ENCODE measurements at regions not wholly inside any gene's neighbourhood (a gene's known extent, or its start where the extent isn't known, plus 50 kb on each side); places are given as distances from the start of the nearest gene placed in this dataset.

GRCh38 chr2:49858657-49859056 is 704.3 kb upstream of the FSHR start:
- Mint-ChIP-seq H3K9me3 (ENCODE audit: unreplicated experiment) (no peaks in the 10 kb centered on the region), H3K27me3 (ENCODE audit: insufficient read depth, unreplicated experiment) (peaks cover 5% of the 10 kb centered on the region), H3K4me1 (ENCODE audit: low read depth, unreplicated experiment) (no peaks in the 10 kb centered on the region), H3K36me3 (ENCODE audit: insufficient read depth, unreplicated experiment) (no peaks in the 10 kb centered on the region), H3K27ac (ENCODE audit: unreplicated experiment) (no peak overlapping the region), H3K4me3 (ENCODE audit: unreplicated experiment) (no peak overlapping the region)
- Histone ChIP-seq H3K4me3 (ENCODE audit: low read depth, low read length) (no peak overlapping the region), H3K4me1 (no peaks in the 10 kb centered on the region), H3K9me3 (no peaks in the 10 kb centered on the region), H3K27me3 (replicated peaks; ENCODE audit: control insufficient read depth, insufficient read depth, low read length) (no peaks in the 10 kb centered on the region), H3K36me3 (ENCODE audit: control insufficient read depth, insufficient read depth, low read length) (no peaks in the 10 kb centered on the region)
- no peak for TF ChIP-seq CTCF (IDR thresholded peaks at IDR 0.05; ENCODE audit: insufficient read depth in 1 of 2, low read depth in 1 of 2, low read length in 1 of 2, severe bottlenecking in 1 of 2, unreplicated experiment in 1 of 2)
- no TSS peak for BruUV-seq (replicated peaks)
- ChIA-PET POLR2A (no interaction called here), CTCF (no interaction called here)
- intact Hi-C loops (cut with micrococcal nuclease; ENCODE audit: unreplicated experiment): no loop called here
- DNase-seq: no peak

- Mint-ChIP-seq H3K27me3 (ENCODE audit: insufficient read depth, unreplicated experiment) (peaks cover 5% of the 10 kb centered on the region), H3K36me3 (ENCODE audit: insufficient read depth, unreplicated experiment) (no peaks in the 10 kb centered on the region), H3K4me3 (ENCODE audit: unreplicated experiment) (no peak overlapping the region), H3K27ac (ENCODE audit: unreplicated experiment) (no peak overlapping the region), H3K9me3 (ENCODE audit: unreplicated experiment) (no peaks in the 10 kb centered on the region), H3K4me1 (ENCODE audit: low read depth, unreplicated experiment) (no peaks in the 10 kb centered on the region)
- ChIA-PET POLR2A (no interaction called here), CTCF (no interaction called here)
- no peaks in the 10 kb centered on the region for H3K4me1 ChIP-seq
- intact Hi-C loops (cut with micrococcal nuclease; ENCODE audit: unreplicated experiment): no loop called here
- BruUV-seq (replicated peaks): no TSS peak
- H3K36me3 ChIP-seq (ENCODE audit: control insufficient read depth, insufficient read depth, low read length): no peaks in the 10 kb centered on the region
- no peak for TF ChIP-seq CTCF (IDR thresholded peaks at IDR 0.05; ENCODE audit: insufficient read depth in 1 of 2, low read depth in 1 of 2, low read length in 1 of 2, severe bottlenecking in 1 of 2, unreplicated experiment in 1 of 2)
- no peaks in the 10 kb centered on the region for H3K9me3 ChIP-seq
- DNase-seq: no peak
- H3K27me3 ChIP-seq (replicated peaks; ENCODE audit: control insufficient read depth, insufficient read depth, low read length): no peaks in the 10 kb centered on the region
- H3K4me3 ChIP-seq (ENCODE audit: low read depth, low read length): no peak overlapping the region
Observed at GRCh38 chr2:49858113-49858490, 703.8 kb upstream of the FSHR start.

GRCh38 chr2:49857371-49858112 is 703.2 kb upstream of the FSHR start:
- DNase-seq: no peak
- Histone ChIP-seq H3K4me3 (ENCODE audit: low read depth, low read length) (no peak overlapping the region), H3K9me3 (no peaks in the 10 kb centered on the region), H3K36me3 (ENCODE audit: control insufficient read depth, insufficient read depth, low read length) (no peaks in the 10 kb centered on the region), H3K4me1 (no peaks in the 10 kb centered on the region), H3K27me3 (replicated peaks; ENCODE audit: control insufficient read depth, insufficient read depth, low read length) (no peaks in the 10 kb centered on the region)
- H3K4me1 Mint-ChIP-seq (ENCODE audit: low read depth, unreplicated experiment): no peaks in the 10 kb centered on the region
- H3K27me3 Mint-ChIP-seq (ENCODE audit: insufficient read depth, unreplicated experiment): peaks cover 5% of the 10 kb centered on the region
- no peaks in the 10 kb centered on the region for H3K9me3 Mint-ChIP-seq (ENCODE audit: unreplicated experiment)
- intact Hi-C loops (cut with micrococcal nuclease; ENCODE audit: unreplicated experiment): no loop called here
- H3K4me3 Mint-ChIP-seq (ENCODE audit: unreplicated experiment): no peak overlapping the region
- no peak overlapping the region for H3K27ac Mint-ChIP-seq (ENCODE audit: unreplicated experiment)
- no peaks in the 10 kb centered on the region for H3K36me3 Mint-ChIP-seq (ENCODE audit: insufficient read depth, unreplicated experiment)
- no peak for TF ChIP-seq CTCF (IDR thresholded peaks at IDR 0.05; ENCODE audit: insufficient read depth in 1 of 2, low read depth in 1 of 2, low read length in 1 of 2, severe bottlenecking in 1 of 2, unreplicated experiment in 1 of 2)
- ChIA-PET CTCF (no interaction called here), POLR2A (no interaction called here)
- no TSS peak for BruUV-seq (replicated peaks)
